A673 (cell line): ENCODE measurements at regions not wholly inside any gene's neighbourhood (a gene's known extent, or its start where the extent isn't known, plus 50 kb on each side); places are given as distances from the start of the nearest gene placed in this dataset.

Source experiments
- CTCF ChIP-seq: fragments of 300-800, 200-600 bp; sonication (generic); conservative IDR thresholded peaks from 2 replicates; pipeline ENCODE4 v1.5.1; 2017; ENCODE audit warnings: low read depth, mild to moderate bottlenecking, antibody characterized with exemption, low read length, moderate library complexity, mixed read lengths
- EZH2 ChIP-seq: fragments of 200-600 bp; sonication (generic); IDR thresholded peaks from 2 replicates; pipeline ENCODE4 v1.6.1; 2017; ENCODE audit warnings: borderline replicate concordance, low read depth, mild to moderate bottlenecking, mixed read lengths, antibody characterized with exemption, low read length; ENCODE audit not compliant: poor library complexity, severe bottlenecking

- TF ChIP-seq EZH2 (no peak), CTCF (no peak)
These were observed 73.3 kb upstream of the TINAGL1 start for GRCh38 chr1:31502926-31503511.
